H1 (cell line): ENCODE measurements at regions not wholly inside any gene's neighbourhood (a gene's known extent, or its start where the extent isn't known, plus 50 kb on each side); places are given as distances from the start of the nearest gene placed in this dataset.
"Not testable (repeated sequence)": the region's sequence is repeated elsewhere in the genome, so short reads cannot be mapped to it uniquely, and the experiment has no call there.

ENCODE experiments used
- EZH2 ChIP-seq: fragments of 200-600 bp; sonication (generic); IDR thresholded peaks from 2 replicates; pipeline ENCODE4 v1.7.1; 2012; ENCODE audit warnings: low read depth, mild to moderate bottlenecking, moderate library complexity, low read length, inconsistent platforms; ENCODE audit not compliant: severe bottlenecking
- MAFK ChIP-seq: IDR thresholded peaks from 2 replicates; pipeline ENCODE4 v1.6.1; 2012; ENCODE audit warnings: low read depth, mild to moderate bottlenecking, improper control_type of control experiment, low read length

DNA sequence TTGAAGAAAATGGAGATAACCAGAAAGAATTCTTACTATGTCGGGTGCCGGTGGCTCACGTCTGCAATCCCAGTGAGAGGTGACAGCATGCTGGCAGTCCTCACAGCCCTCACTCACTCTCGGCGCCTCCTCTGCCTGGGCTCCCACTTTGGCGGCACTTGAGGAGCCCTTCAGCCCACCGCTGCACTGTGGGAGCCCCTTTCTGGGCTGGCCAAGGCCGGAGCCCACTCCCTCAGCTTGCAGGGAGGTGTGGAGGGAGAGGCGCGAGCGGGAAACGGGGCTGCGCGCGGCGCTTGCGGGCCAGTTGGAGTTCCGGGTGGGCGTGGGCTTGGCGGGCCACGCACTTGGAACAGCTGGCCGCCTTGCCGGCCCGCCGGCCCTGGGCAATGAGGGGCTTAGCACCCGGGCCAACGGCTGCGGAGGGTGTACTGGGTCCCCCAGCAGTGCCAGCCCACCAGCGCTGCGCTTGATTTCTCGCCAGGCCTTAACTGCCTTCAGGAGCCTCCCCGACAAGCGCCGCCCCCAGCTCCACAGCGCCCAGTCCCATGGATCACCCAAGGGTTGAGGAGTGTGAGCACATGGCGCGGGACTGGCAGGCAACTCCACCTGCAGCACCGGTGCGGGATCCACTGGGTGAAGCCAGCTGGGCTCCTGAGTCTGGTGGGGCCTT, 1672.5 kb upstream of the B3GALT2 start:
- TF ChIP-seq EZH2, MAFK: not testable (repeated sequence)
